Natural killer cell (primary cell): ENCODE measurements at regions not wholly inside any gene's neighbourhood (a gene's known extent, or its start where the extent isn't known, plus 50 kb on each side); places are given as distances from the start of the nearest gene placed in this dataset.
"Not testable (repeated sequence)": the region's sequence is repeated elsewhere in the genome, so short reads cannot be mapped to it uniquely, and the experiment has no call there.

Source experiments
- ATAC-seq, 3 donors: fragments of 150-1000 bp in 2 of 3; fragments of 200-7000 bp in 1 of 3; cut with Tn5 transposase; 1 replicate in 1 of 3; 2 replicates in 2 of 3; pipeline ENCODE4 v1.10.0; 2021; ENCODE audit warnings: mild to moderate bottlenecking in 2 of 3, moderate library complexity in 2 of 3
- DNase-seq, 2 donors: peaks; one replicate each; pipeline versions ENCODE4 v3.0.0 to v3.0.0-alpha.2; 2013 to 2021; ENCODE audit warnings: mixed read lengths in 1 of 2
- H3K27ac ChIP-seq: one replicate; pipeline ENCODE4 v1.5.1; 2013; ENCODE audit warnings: mild to moderate bottlenecking, low read length
- H3K27me3 ChIP-seq: one replicate; pipeline ENCODE4 v1.6.1; 2013; ENCODE audit warnings: low read length; ENCODE audit not compliant: control insufficient read depth, insufficient read depth
- H3K36me3 ChIP-seq: one replicate; pipeline ENCODE4 v1.6.1; 2013; ENCODE audit warnings: low read length; ENCODE audit not compliant: control insufficient read depth, insufficient read depth
- H3K4me1 ChIP-seq: one replicate; pipeline ENCODE4 v1.6.1; 2013; ENCODE audit warnings: low read length; ENCODE audit not compliant: control insufficient read depth, insufficient read depth
- H3K4me3 ChIP-seq: one replicate; pipeline ENCODE4 v1.5.1; 2013; ENCODE audit warnings: low read length
- H3K9me3 ChIP-seq: one replicate; pipeline ENCODE4 v1.6.1; 2013; ENCODE audit warnings: low read length; ENCODE audit not compliant: control insufficient read depth, insufficient read depth
- H3K27ac Mint-ChIP-seq, 2 donors: one replicate each; pipeline ENCODE4 v1.8.0; 2022; ENCODE audit warnings: mild to moderate bottlenecking in 2 of 2, mixed read lengths in 2 of 2, moderate library complexity in 1 of 2
- H3K27me3 Mint-ChIP-seq, 2 donors: one replicate each; pipeline ENCODE4 v1.8.0; 2022; ENCODE audit warnings: low read depth in 2 of 2, mixed read lengths in 2 of 2
- H3K36me3 Mint-ChIP-seq: one replicate; pipeline ENCODE4 v1.8.0; 2022; ENCODE audit warnings: mixed read lengths
- H3K4me1 Mint-ChIP-seq, 2 donors: one replicate each; pipeline ENCODE4 v1.8.0; 2022; ENCODE audit warnings: mixed read lengths in 2 of 2
- H3K4me3 Mint-ChIP-seq: one replicate; pipeline ENCODE4 v1.8.0; 2022; ENCODE audit warnings: mild to moderate bottlenecking, moderate library complexity, mixed read lengths
- H3K9me3 Mint-ChIP-seq, 2 donors: one replicate each; pipeline ENCODE4 v1.8.0; 2022; ENCODE audit warnings: mixed read lengths in 2 of 2
- CTCF ChIP-seq: fragments of 200-600 bp; IDR thresholded peaks from one replicate; pipeline ENCODE4 v1.8.0; 2022; ENCODE audit warnings: antibody characterized with exemption
- WGBS: methylation state at CpG from one replicate; pipeline ENCODE4 v1.1.7; 2013; ENCODE audit warnings: missing lambda C conversion rate; ENCODE audit not compliant: insufficient coverage; 5-methylcytosine and 5-hydroxymethylcytosine counted together
- intact Hi-C: fragments of 100-400 bp; cut with micrococcal nuclease; formaldehyde crosslinking; loops from one replicate; pipeline ENCODE4 v1.14.2; 2022

DNA sequence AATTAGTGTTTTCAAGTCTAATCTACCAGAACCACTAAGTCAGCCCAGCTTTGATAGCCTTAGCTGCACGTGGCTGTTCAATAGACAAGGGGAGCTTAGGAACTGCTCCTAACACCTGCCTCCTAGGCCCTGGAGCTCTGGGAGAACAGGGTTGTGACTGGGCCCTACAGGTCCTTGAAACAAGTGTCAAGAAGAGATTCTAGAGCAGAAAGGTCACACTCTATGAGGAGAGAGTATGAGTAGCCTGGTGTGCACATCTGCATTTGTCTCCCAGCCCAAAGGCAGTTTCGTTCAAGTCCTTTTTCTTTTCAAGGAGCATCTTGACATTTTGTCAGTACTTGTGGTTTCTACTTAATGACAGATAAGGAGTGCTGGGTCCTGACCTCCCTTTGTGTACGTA is 206.1 kb downstream of the PRELID2 start:
- no peak overlapping the region for H3K27ac ChIP-seq
- H3K36me3 ChIP-seq: no peaks in the 10 kb centered on the region
- DNase-seq: no peak
- Mint-ChIP-seq H3K4me1 (no peaks in the 10 kb centered on the region), H3K4me3 (no peak overlapping the region), H3K27ac (no peak overlapping the region), H3K36me3 (no peaks in the 10 kb centered on the region), H3K27me3 (no peaks in the 10 kb centered on the region), H3K9me3 (peaks cover 8 to 14% of the 10 kb centered on the region in 2 donors)
- no peaks in the 10 kb centered on the region for H3K9me3 ChIP-seq
- no peak for TF ChIP-seq CTCF
- intact Hi-C loops: no loop called here
- no peaks in the 10 kb centered on the region for H3K27me3 ChIP-seq
- ATAC-seq: no peak
- 76% methylated on average over 3 of the region's 3 CpGs for WGBS
- H3K4me1 ChIP-seq: no peaks in the 10 kb centered on the region
- H3K4me3 ChIP-seq: no peak overlapping the region

- H3K27ac Mint-ChIP-seq: no peak overlapping the region
- no peak overlapping the region for H3K27ac ChIP-seq
- 71% methylated on average over 2 of the region's 4 CpGs for WGBS
- H3K4me3 ChIP-seq: no peak overlapping the region
- intact Hi-C loops: no loop called here
- H3K4me1 Mint-ChIP-seq: no peaks in the 10 kb centered on the region
- no peak for ATAC-seq
- no peaks in the 10 kb centered on the region for H3K4me1 ChIP-seq
- DNase-seq: no peak
- H3K36me3 ChIP-seq: no peaks in the 10 kb centered on the region
- H3K27me3 ChIP-seq: no peaks in the 10 kb centered on the region
- no peaks in the 10 kb centered on the region for H3K36me3 Mint-ChIP-seq
- no peak overlapping the region for H3K4me3 Mint-ChIP-seq
- H3K9me3 ChIP-seq: peaks cover 2% of the 10 kb centered on the region
- TF ChIP-seq CTCF: no peak
- H3K9me3 Mint-ChIP-seq: peaks cover 7 to 12% of the 10 kb centered on the region in 2 donors
- no peaks in the 10 kb centered on the region for H3K27me3 Mint-ChIP-seq
Measured at GRCh38 chr5:145628525-145628924, 206.6 kb downstream of the PRELID2 start.

DNA sequence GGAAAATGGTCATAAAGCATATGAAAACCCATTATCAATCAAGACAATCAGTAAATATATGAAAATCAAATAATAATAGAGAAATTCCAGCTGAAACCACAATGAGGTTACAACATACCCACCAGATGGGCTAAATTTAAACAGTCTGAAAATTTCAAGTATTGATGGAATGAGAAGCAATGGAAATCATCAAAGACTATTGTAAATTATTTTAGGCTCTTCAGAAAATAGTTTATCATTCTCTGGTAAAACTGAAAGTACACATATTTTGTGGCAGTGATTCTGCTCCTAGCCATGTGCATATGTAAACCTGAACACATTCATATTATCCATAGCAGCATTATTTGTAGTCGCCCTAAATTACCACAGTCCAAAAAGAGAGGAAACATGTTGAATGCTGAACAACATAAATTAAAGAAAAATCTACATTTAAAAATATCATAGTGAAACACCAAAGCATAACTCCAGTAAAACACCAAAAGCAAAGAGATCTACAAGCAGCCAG is 215.3 kb downstream of the PRELID2 start:
- H3K36me3 ChIP-seq: no peaks in the 10 kb centered on the region
- Mint-ChIP-seq H3K4me1 (no peaks in the 10 kb centered on the region), H3K9me3 (peaks cover 12 to 16% of the 10 kb centered on the region in 2 donors), H3K27me3 (no peaks in the 10 kb centered on the region), H3K36me3 (peaks cover 8% of the 10 kb centered on the region), H3K27ac (no peak overlapping the region), H3K4me3 (no peak overlapping the region)
- H3K27me3 ChIP-seq: no peaks in the 10 kb centered on the region
- no peak for TF ChIP-seq CTCF
- H3K4me1 ChIP-seq: no peaks in the 10 kb centered on the region
- ATAC-seq: no peak
- 100% methylated on average over 1 of the region's 1 CpG for WGBS
- no peak for DNase-seq
- peaks cover 21% of the 10 kb centered on the region for H3K9me3 ChIP-seq
- intact Hi-C loops: no loop called here
- no peak overlapping the region for H3K4me3 ChIP-seq
- H3K27ac ChIP-seq: no peak overlapping the region

- H3K27me3 Mint-ChIP-seq, H3K36me3 ChIP-seq, H3K4me1 ChIP-seq, intact Hi-C loops, H3K36me3 Mint-ChIP-seq, H3K4me1 Mint-ChIP-seq, H3K4me3 ChIP-seq, DNase-seq, H3K27ac Mint-ChIP-seq, H3K27me3 ChIP-seq, H3K27ac ChIP-seq, ATAC-seq, H3K4me3 Mint-ChIP-seq: not testable (repeated sequence)
- peaks cover 18% of the 10 kb centered on the region for H3K9me3 ChIP-seq
- peaks cover 9 to 14% of the 10 kb centered on the region in 2 donors for H3K9me3 Mint-ChIP-seq
- 93% methylated on average over 7 of the region's 7 CpGs for WGBS
Measured at GRCh38 chr5:145616739-145617138, 218.4 kb downstream of the PRELID2 start.
